Aorta (tissue), 5 donors: ENCODE measurements at regions not wholly inside any gene's neighbourhood (a gene's known extent, or its start where the extent isn't known, plus 50 kb on each side); places are given as distances from the start of the nearest gene placed in this dataset.

Experiments
- ATAC-seq: fragments of 200-7000 bp; cut with Tn5 transposase; one replicate; pipeline ENCODE4 v1.9.1; 2022; ENCODE audit warnings: moderate library complexity; ENCODE audit not compliant: low FRiP score
- DNase-seq, 2 donors: peaks; one replicate each; pipeline ENCODE4 v3.0.0-alpha.2; 2020
- H3K27ac ChIP-seq, 2 donors: one replicate each; pipeline ENCODE4 v1.5.1; 2013; ENCODE audit warnings: low read length in 2 of 2, mild to moderate bottlenecking in 2 of 2, moderate library complexity in 2 of 2, control low read depth in 1 of 2, inconsistent platforms in 1 of 2, low read depth in 1 of 2
- H3K27me3 ChIP-seq, 2 donors: one replicate each; pipeline ENCODE4 v1.6.1; 2013; ENCODE audit warnings: control low read depth in 1 of 2, low read length in 1 of 2, mild to moderate bottlenecking in 1 of 2, moderate library complexity in 1 of 2; ENCODE audit not compliant: insufficient read depth in 2 of 2, control insufficient read depth in 1 of 2
- H3K36me3 ChIP-seq, 2 donors: one replicate each; pipeline ENCODE4 v1.6.1; 2013; ENCODE audit warnings: control low read depth in 1 of 2, low read length in 1 of 2, mild to moderate bottlenecking in 1 of 2; ENCODE audit not compliant: insufficient read depth in 2 of 2, control insufficient read depth in 1 of 2
- H3K4me1 ChIP-seq, 2 donors: one replicate each; pipeline ENCODE4 v1.6.1; 2013; ENCODE audit warnings: low read length in 2 of 2, control low read depth in 1 of 2, mild to moderate bottlenecking in 1 of 2, moderate library complexity in 1 of 2; ENCODE audit not compliant: insufficient read depth in 2 of 2, control insufficient read depth in 1 of 2
- H3K4me3 ChIP-seq, 2 donors: one replicate each; pipeline ENCODE4 v1.5.1; 2013; ENCODE audit warnings: low read length in 2 of 2, control low read depth in 1 of 2, mild to moderate bottlenecking in 1 of 2
- H3K9me3 ChIP-seq: one replicate; pipeline ENCODE4 v1.6.1; 2013; ENCODE audit warnings: mild to moderate bottlenecking, low read length; ENCODE audit not compliant: control insufficient read depth
- WGBS, 2 donors: extraction: QIAGEN DNeasy Blood & Tissue Kit; methylation state at CpG; one replicate each; pipeline ENCODE4 v1.1.7; 2013; 5-methylcytosine and 5-hydroxymethylcytosine counted together
- intact Hi-C, 2 donors: fragments of 100-400 bp; cut with DNase I; formaldehyde crosslinking; loops; one replicate each; pipeline versions ENCODE4 v1.14.2 to v1.15.0; 2022
- donor health status: healthy with polysubstance abuse.
- donor health status: Bipolar disorder and iron deficiency.
- donor health status: DM: no; HTN: no; CAD: no.
- donor health status: DM: no; HTN: no; CAD: no.
- donor health status: DM: yes; HTN: yes; CAD: no.

- Histone ChIP-seq H3K4me1 (no peaks in the 10 kb centered on the region), H3K36me3 (no peaks in the 10 kb centered on the region), H3K27ac (no peak overlapping the region), H3K27me3 (no peaks in the 10 kb centered on the region), H3K9me3 (no peaks in the 10 kb centered on the region), H3K4me3 (no peak overlapping the region)
- intact Hi-C loops, result no loop called here
- ATAC-seq (no peak), DNase-seq (peak in 1 of 2 donors; percentile 25)
- 43 to 55% methylated on average over 30 of the region's 30 CpGs for WGBS, 2 donors
These were observed 108.9 kb downstream of the CRYAA start for GRCh38 chr21:43277481-43278351.

GRCh38 chr21:43276811-43277210, 108.0 kb downstream of the CRYAA start:
- intact Hi-C loops, result no loop called here
- no peaks in the 10 kb centered on the region for H3K4me1 ChIP-seq
- no peak overlapping the region for H3K4me3 ChIP-seq
- 63 to 72% methylated on average over 16 of the region's 16 CpGs for WGBS, 2 donors
- no peaks in the 10 kb centered on the region for H3K9me3 ChIP-seq
- no peaks in the 10 kb centered on the region for H3K27me3 ChIP-seq
- no peak overlapping the region for H3K27ac ChIP-seq
- H3K36me3 ChIP-seq, result no peaks in the 10 kb centered on the region
- peak in 1 of 2 donors; percentile 33 for DNase-seq
- no peak for ATAC-seq

- DNase-seq (peak in 1 of 2 donors; percentile 24), ATAC-seq (no peak)
- Histone ChIP-seq H3K36me3 (no peaks in the 10 kb centered on the region), H3K4me3 (no peak overlapping the region), H3K27me3 (no peaks in the 10 kb centered on the region), H3K4me1 (no peaks in the 10 kb centered on the region), H3K9me3 (no peaks in the 10 kb centered on the region), H3K27ac (no peak overlapping the region)
- WGBS, 2 donors, result 7 to 10% methylated on average over 6 of the region's 6 CpGs
- intact Hi-C loops, result no loop called here
These were observed 106.8 kb downstream of the CRYAA start for GRCh38 chr21:43275421-43276211.

- Histone ChIP-seq H3K27ac (no peak overlapping the region), H3K4me1 (no peaks in the 10 kb centered on the region), H3K36me3 (no peaks in the 10 kb centered on the region), H3K27me3 (no peaks in the 10 kb centered on the region), H3K4me3 (no peak overlapping the region), H3K9me3 (no peaks in the 10 kb centered on the region)
- intact Hi-C loops, result no loop called here
- WGBS, 2 donors, result 51 to 63% methylated on average over 6 of the region's 6 CpGs
- ATAC-seq (no peak), DNase-seq (peak in 1 of 2 donors; percentile 32)
These were observed 106.1 kb downstream of the CRYAA start for GRCh38 chr21:43274946-43275310.

- intact Hi-C loops, result no loop called here
- WGBS, 2 donors, result 91 to 96% methylated on average over 21 of the region's 21 CpGs
These were observed 105.5 kb downstream of the CRYAA start for GRCh38 chr21:43274022-43274945.

GRCh38 chr21:43273708-43274021, 104.9 kb downstream of the CRYAA start:
- WGBS, 2 donors, result 86 to 90% methylated on average over 9 of the region's 9 CpGs
- Histone ChIP-seq H3K27ac (no peak overlapping the region), H3K4me3 (no peak overlapping the region), H3K36me3 (no peaks in the 10 kb centered on the region), H3K27me3 (no peaks in the 10 kb centered on the region), H3K4me1 (no peaks in the 10 kb centered on the region), H3K9me3 (no peaks in the 10 kb centered on the region)
- DNase-seq (peak in 1 of 2 donors; percentile 30), ATAC-seq (no peak)
- intact Hi-C loops, result no loop called here

More at GRCh38 chr21:43274022-43274945, 105.5 kb downstream of the CRYAA start:
- Histone ChIP-seq H3K4me1 (no peaks in the 10 kb centered on the region), H3K27me3 (no peaks in the 10 kb centered on the region), H3K27ac (no peak overlapping the region), H3K36me3 (no peaks in the 10 kb centered on the region), H3K4me3 (no peak overlapping the region), H3K9me3 (no peaks in the 10 kb centered on the region)
- DNase-seq, result peak in 1 of 2 donors; percentile 12
- ATAC-seq, result no peak

GRCh38 chr21:43273016-43273707, 104.4 kb downstream of the CRYAA start:
- peak in 1 of 2 donors; percentile 22 for DNase-seq
- intact Hi-C loops, result no loop called here
- 93% methylated on average over 22 of the region's 22 CpGs for WGBS, 2 donors
- H3K27me3 ChIP-seq, result no peaks in the 10 kb centered on the region
- H3K4me3 ChIP-seq, result no peak overlapping the region
- H3K9me3 ChIP-seq, result no peaks in the 10 kb centered on the region
- no peaks in the 10 kb centered on the region for H3K36me3 ChIP-seq
- no peak for ATAC-seq
- H3K27ac ChIP-seq, result no peak overlapping the region
- no peaks in the 10 kb centered on the region for H3K4me1 ChIP-seq

- DNase-seq, result peak in 1 of 2 donors; percentile 33
- no peak overlapping the region for H3K4me3 ChIP-seq
- no peak overlapping the region for H3K27ac ChIP-seq
- H3K36me3 ChIP-seq, result no peaks in the 10 kb centered on the region
- intact Hi-C loops, result no loop called here
- ATAC-seq, result no peak
- no peaks in the 10 kb centered on the region for H3K27me3 ChIP-seq
- no peaks in the 10 kb centered on the region for H3K4me1 ChIP-seq
- 87 to 88% methylated on average over 8 of the region's 8 CpGs for WGBS, 2 donors
- no peaks in the 10 kb centered on the region for H3K9me3 ChIP-seq
These were observed 103.8 kb downstream of the CRYAA start for GRCh38 chr21:43272591-43272990.
